ENCODE measurements at regions not wholly inside any gene's neighbourhood (a gene's known extent, or its start where the extent isn't known, plus 50 kb on each side); places are given as distances from the start of the nearest gene placed in this dataset.
"Not testable (repeated sequence)": the region's sequence is repeated elsewhere in the genome, so short reads cannot be mapped to it uniquely, and the experiment has no call there.

DNA sequence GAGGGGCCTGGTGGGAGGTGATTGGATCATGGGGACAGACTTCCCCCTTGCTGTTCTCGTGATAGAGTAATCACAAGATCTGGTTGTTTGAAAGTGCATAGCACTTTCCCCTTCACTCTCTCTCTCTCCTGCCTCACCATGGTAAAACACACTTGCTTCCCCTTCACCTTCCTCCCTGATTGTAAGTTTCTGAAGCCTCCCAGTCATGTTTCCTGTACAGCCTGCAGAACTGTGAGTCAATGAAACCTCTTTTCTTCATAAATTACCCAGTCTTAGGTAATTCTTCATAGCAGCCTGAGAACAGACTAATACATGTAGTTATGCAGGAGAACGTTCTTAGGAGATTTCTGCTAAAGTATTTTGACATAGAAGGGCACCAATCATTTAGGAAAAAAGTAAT lies 59.9 kb upstream of the FBXO28 start:
- Histone ChIP-seq H3K4me3 (no peak overlapping the region), H3K36me3 (ENCODE audit: low read depth) (no peaks in the 10 kb centered on the region), H3K4me1 (ENCODE audit: low read depth) (peaks cover 3% of the 10 kb centered on the region), H3K9me3 (no peaks in the 10 kb centered on the region)
- ATAC-seq (no peak), DNase-seq (no peak)
- intact Hi-C loops (cut with DNase I, micrococcal nuclease): no loop called here
- TF ChIP-seq, protein P1, sequence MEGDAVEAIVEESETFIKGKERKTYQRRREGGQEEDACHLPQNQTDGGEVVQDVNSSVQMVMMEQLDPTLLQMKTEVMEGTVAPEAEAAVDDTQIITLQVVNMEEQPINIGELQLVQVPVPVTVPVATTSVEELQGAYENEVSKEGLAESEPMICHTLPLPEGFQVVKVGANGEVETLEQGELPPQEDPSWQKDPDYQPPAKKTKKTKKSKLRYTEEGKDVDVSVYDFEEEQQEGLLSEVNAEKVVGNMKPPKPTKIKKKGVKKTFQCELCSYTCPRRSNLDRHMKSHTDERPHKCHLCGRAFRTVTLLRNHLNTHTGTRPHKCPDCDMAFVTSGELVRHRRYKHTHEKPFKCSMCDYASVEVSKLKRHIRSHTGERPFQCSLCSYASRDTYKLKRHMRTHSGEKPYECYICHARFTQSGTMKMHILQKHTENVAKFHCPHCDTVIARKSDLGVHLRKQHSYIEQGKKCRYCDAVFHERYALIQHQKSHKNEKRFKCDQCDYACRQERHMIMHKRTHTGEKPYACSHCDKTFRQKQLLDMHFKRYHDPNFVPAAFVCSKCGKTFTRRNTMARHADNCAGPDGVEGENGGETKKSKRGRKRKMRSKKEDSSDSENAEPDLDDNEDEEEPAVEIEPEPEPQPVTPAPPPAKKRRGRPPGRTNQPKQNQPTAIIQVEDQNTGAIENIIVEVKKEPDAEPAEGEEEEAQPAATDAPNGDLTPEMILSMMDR (IDR thresholded peaks at IDR 0.05): no peak

DNA sequence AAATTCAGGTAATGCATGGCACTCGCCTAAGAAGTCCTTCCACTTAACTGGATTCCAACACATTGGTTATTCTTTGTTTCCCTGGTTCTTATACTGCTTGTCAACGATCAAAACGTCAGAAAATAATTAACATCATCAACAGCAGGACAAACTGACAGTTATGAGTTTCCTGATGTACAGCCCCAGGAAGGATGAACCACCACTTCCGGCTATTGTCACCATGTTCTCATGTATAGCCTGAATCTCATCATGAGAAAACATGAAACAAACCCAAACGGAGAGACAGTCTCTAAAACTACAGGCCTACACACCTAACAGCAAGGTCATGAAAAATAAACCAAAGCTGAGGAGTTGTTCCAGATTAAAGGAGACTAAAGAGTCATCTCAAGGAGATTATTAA lies 60.5 kb upstream of the FBXO28 start:
- Histone ChIP-seq H3K9me3 (no peaks in the 10 kb centered on the region), H3K36me3 (ENCODE audit: low read depth) (no peaks in the 10 kb centered on the region), H3K4me1 (ENCODE audit: low read depth) (peaks cover 3% of the 10 kb centered on the region), H3K4me3 (no peak overlapping the region)
- TF ChIP-seq, protein P1 (IDR thresholded peaks at IDR 0.05): no peak
- intact Hi-C loops (cut with DNase I, micrococcal nuclease): no loop called here
- ATAC-seq: no peak
- no peak for DNase-seq

DNA sequence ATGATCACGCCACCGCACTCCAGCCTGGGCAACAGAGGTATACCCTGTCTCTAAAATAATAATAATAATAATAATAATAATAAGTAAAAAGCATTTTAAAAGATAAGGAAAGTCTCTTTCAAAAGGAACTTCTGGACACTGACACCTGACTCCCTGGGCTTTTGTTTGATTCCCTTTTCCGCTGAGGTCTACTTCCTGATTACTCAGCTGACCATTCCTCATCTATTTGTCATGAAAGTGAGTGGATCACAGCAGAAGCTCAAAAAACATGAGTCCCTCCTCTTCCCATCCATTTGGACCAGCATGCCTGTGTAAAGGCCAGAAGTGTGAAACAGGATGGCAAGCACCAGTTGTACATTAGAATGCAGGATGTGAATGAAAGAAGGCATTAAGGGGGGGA lies 61.1 kb upstream of the FBXO28 start:
- intact Hi-C loops (cut with DNase I, micrococcal nuclease): no loop called here
- no peak for ATAC-seq
- no peaks in the 10 kb centered on the region for H3K36me3 ChIP-seq (ENCODE audit: low read depth)
- DNase-seq: no peak
- TF ChIP-seq, protein P1 (IDR thresholded peaks at IDR 0.05): no peak
- peaks cover 2% of the 10 kb centered on the region for H3K4me1 ChIP-seq (ENCODE audit: low read depth)
- H3K9me3 ChIP-seq: no peaks in the 10 kb centered on the region
- H3K4me3 ChIP-seq: no peak overlapping the region

DNA sequence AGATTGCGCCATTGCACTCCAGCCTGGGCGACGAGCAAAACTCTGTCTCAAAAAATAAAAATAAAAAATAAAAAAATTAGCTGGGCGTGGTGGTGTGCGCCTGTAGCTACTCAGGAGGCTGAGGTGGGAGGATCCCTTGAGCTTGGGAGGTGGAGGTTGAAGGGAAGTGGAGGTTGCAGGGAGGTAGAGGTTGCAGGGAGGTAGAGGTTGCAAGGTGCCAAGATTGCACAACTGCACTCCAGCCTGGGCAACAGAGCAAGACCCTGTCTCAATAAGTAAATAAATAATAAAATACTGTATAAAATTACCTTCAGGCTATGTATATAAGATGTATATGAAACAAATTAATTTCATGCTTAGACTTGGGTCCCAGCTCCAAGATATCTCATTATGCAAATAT lies 62.1 kb upstream of the FBXO28 start:
- ATAC-seq; DNase-seq; H3K4me3 ChIP-seq; H3K36me3 ChIP-seq (ENCODE audit: low read depth); H3K9me3 ChIP-seq; H3K4me1 ChIP-seq (ENCODE audit: low read depth); intact Hi-C loops (cut with DNase I, micrococcal nuclease): not testable (repeated sequence)

DNA sequence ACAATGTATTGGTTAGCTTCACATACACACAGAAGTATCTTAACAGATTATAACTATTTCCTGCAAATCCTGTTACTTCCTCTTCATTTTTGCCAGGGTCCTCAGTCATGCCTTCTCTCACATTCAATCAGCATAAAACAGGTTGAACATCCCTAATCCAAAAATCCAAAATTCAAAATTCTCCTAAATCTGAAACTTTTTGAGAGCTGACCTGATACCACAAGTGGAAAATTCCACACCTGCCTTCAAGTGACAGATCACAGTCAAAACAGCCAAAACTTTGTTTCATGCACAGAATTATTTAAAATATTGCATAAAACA lies 62.9 kb upstream of the FBXO28 start:
- DNase-seq (no peak), ATAC-seq (no peak)
- TF ChIP-seq, protein P1 (IDR thresholded peaks at IDR 0.05): no peak
- H3K36me3 ChIP-seq (ENCODE audit: low read depth): no peaks in the 10 kb centered on the region
- H3K4me1 ChIP-seq (ENCODE audit: low read depth): no peaks in the 10 kb centered on the region
- no peak overlapping the region for H3K4me3 ChIP-seq
- intact Hi-C loops (cut with DNase I, micrococcal nuclease): no loop called here
- no peaks in the 10 kb centered on the region for H3K9me3 ChIP-seq

DNA sequence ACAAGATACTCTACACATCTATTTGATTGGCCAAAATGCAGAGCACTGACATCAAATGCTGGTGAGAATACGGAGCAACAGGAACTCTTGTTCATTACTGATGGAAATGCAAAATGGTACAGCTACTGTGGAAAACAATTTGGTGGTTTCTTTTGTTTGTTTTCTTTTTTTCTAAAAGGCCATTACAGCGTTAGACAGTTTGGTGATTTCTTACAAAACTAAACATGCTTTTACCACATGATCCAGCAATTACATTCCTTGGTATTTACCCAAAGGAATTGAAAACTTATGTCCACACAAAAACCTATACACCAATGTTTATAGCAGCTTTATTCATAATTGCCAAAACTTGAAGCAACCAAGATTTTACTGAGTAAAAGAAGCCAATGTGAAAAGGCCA lies 66.4 kb upstream of the FBXO28 start:
- Histone ChIP-seq H3K9me3 (no peaks in the 10 kb centered on the region), H3K4me1 (ENCODE audit: low read depth) (no peaks in the 10 kb centered on the region), H3K36me3 (ENCODE audit: low read depth) (no peaks in the 10 kb centered on the region), H3K4me3 (no peak overlapping the region)
- TF ChIP-seq, protein P1 (IDR thresholded peaks at IDR 0.05): no peak
- intact Hi-C loops (cut with DNase I, micrococcal nuclease): no loop called here
- ATAC-seq: no peak
- DNase-seq: no peak
